ENCODE measurements at regions not wholly inside any gene's neighbourhood (a gene's known extent, or its start where the extent isn't known, plus 50 kb on each side); places are given as distances from the start of the nearest gene placed in this dataset.
"Not testable (repeated sequence)": the region's sequence is repeated elsewhere in the genome, so short reads cannot be mapped to it uniquely, and the experiment has no call there.

DNA sequence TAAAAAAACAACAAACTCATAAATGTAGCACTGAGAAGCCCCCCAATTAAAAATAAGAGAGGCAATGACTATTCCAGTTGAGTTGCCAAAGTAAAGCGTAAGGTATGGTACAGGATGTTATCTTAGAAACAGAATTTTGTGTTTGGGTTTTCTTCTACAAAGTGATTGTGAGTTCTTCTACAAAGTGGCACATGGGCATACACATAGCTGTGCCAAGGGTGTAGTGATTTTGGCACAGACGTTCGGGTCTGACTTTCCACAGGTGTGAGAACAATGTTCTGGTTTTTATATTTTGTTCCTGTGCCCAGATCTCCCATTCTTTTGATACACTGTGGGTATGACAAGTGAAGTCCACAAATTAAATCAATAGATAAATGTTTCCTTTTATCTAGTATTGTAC is 190.1 kb upstream of the CSNK1A1L start:
- DNase-seq = no peak

DNA sequence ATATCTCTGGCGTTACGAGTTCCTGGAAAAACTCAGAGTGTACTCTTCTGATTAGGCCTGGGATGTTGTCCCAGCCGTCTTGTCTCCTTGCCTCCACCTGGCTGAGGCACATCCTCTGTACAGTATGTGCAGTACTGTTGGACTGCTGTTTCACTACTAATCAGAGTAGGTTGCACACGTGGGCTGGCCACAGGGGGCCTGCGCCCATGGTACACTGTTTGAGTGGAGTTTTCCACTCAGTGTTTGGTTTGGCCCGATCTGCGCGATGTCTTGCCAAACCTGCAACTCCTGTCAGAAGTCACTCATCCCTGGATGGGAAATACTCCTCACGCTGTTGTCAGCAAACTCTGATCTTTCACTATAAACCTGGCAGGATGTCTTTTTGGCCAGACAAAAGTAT is 189.6 kb upstream of the CSNK1A1L start:
- no peak for DNase-seq

GRCh38 chr13:37294472-37294871 is 189.0 kb upstream of the CSNK1A1L start:
- no peak for DNase-seq

DNA sequence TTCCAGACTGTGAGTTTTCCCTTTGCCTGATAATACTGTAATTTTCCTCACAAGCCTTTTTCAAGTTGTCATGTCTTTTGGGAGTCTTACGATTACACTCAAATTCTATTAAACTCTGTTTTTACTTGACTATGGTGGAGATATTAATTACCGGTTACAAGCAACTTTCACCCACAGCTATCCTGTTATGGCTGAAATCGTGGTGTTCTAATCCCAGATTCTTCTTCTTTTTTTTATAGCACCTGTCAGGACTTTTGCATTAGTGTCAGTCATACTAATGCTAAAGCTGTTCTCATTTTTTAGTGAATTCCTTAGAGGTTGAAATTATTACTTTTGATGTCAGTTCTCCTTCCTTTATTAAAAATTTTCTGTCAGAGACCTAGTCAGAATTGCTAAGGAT is 187.8 kb upstream of the CSNK1A1L start:
- no peak for DNase-seq

- DNase-seq = no peak
Observed at GRCh38 chr13:37290716-37291505, 185.4 kb upstream of the CSNK1A1L start.

- DNase-seq = no peak
Observed at GRCh38 chr13:37289212-37289935, 183.9 kb upstream of the CSNK1A1L start.

DNA sequence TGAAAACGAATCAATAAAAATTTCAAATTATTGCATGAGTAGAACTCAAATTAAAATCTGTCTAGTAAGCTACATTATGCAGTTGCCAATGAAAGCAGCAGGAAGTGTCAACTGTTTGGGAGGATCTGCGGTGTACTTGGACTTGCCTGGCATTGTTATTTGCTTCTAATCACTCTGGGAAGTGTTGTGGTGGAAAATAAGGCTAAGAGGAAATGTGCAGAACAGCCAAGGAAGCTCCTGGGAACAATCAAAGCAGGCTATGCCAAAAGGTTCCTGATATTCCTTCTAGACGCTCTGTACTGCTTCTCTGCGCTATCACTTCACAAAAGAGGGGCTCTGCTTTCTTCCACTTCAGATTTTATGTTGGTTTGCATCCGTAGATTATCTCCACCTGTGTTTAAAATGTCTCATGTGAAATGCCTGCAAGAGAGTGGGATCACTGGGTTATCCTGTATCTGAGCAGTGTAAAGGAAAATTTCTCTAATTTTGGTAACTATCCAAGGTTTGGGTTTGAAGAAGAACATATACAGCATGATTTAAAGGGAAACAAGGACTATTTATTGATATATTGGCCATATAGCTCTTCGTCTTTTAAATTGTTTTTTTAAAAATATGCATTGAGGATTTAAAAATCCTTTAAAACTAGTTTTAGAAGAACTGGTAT is 182.7 kb upstream of the CSNK1A1L start:
- DNase-seq = no peak

- DNase-seq = not testable (repeated sequence)
Observed at GRCh38 chr13:37280231-37280630, 174.8 kb upstream of the CSNK1A1L start.

GRCh38 chr13:37277435-37278144 is 172.1 kb upstream of the CSNK1A1L start:
- DNase-seq = no peak

- no peak for DNase-seq
Observed at GRCh38 chr13:37277007-37277406, 171.5 kb upstream of the CSNK1A1L start.

DNA sequence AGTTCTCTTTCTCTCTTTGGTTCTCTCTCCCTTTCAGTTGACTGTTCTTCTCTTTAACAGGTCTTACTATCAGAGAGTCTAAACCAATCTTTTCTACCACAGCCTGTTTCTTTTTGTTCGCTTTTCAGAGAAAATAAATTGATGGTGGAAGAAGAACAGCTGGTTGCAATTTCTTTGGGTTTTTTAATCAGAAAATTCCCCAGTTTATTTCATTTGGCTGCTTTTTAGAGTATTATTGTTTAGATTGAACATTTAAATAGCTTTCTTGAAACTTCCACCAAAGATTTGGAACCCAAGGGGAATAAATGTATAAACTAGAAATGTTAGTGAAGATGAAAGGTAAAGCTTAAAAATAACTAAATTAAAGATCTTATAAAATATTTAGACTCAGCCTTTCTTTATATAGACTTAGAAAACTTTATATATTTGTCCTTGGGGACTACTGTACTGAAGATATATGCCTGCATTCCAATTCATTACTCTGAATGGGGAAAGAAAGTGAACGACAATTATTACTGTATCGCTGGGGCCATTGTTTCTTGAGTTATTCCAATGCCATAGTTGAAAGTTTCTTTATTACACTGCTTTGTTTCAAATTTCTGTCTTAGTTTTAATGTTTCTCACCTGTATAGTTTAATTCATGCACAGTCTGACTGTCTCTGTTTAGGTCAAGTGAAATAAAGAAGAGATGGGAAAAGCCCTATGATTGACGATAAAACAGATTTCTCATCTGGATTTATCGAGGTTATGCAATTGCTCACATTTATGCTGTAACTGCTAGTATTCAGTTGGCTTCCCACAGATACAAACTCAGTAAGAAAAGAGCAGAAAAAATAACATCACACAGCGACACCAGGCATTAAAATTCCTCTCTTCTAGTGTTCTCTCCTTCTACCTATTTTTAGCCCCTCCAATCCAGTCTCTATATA is 169.4 kb upstream of the CSNK1A1L start:
- DNase-seq = no peak

GRCh38 chr13:37273836-37274235 is 168.4 kb upstream of the CSNK1A1L start:
- no peak for DNase-seq

DNA sequence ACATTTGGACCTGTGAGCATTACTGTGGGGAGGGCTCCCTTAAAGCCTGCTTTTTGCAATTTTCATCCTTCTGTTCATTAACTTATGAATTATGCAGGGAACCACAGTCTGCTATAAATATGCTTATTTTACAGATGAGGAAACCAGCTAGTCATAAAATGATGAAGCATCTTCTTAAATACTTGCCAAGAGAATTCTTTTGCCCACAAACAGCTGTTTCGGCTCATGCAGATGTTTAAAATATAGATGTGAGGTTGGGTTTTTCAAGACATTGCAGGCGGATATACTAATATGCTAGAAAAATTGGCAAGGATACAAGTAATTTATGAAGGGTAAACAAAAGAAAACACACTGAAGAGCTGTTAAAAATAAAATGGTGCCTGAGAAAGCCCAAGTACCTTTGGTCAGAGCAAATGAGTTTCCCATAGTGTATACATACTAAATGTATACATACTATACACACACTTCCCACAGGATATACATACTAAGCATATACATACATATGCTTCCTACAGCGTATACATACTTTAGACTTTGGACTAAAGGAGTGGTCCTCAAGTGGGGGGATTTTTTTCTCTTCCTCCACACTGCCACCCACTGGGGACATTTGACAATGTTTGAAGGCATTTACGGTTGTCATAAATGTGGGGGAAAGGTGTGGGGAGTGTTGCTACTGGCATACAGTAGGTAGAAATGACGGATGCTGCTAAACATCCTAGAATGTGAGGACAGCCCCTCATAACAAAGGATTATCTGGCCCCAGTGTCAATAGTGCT is 164.9 kb upstream of the CSNK1A1L start:
- DNase-seq = no peak

DNA sequence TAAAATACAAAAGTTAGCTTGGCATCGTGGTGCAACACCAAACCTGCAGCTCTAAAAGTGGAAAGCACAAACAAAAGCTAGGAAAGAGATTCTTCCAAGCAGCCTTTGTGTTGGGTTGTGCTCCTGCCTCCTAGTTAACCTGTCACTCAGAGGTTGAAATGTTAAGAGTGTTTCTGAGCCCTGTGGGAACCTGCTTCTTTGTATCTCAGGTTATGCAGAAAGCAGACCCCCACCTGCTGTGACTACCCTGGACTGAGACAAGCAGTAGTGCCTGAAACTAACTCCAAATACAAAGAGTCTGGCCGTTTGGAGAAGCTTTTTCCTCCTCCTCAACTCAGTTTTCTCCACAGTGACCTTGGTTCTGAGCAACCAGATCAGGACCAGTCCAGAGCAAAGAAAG is 158.4 kb upstream of the CSNK1A1L start:
- no peak for DNase-seq

DNA sequence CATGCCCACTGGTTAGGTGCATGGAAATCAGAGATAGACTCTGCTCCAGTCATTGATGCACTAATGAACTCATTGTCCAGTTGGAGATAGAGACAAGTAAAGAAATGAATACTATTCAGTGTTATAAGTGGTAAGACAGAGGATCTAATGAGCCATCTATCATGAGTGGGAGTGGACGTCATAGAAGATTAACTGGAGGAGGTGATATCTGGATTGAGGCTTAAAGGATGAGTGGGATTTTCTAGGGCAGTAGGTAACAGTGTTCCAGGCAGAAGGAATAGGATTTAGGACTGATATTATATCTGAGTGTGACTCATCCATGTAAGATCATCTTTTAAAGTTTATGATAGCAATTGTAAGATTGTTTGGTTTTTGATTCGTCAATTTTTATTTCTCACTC is 152.2 kb upstream of the CSNK1A1L start:
- no peak for DNase-seq

DNA sequence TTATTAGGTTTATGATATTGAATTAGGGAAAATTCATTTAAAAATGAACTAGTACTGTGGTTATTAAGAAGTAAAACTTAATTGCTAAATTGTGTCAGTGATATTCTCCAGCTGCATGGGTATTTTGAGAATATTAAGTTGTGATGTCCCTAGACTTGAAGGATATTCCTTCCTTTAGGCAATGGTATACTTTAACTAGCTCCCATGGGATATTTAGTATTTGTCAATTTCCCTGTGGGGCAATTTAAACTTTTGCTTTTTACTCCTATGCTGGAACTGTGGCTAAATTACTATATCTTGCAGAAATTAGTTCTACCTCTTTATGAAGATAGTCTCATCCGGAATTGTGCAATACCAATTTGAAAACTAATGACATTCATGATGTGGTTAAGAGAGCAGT is 151.6 kb upstream of the CSNK1A1L start:
- no peak for DNase-seq

DNA sequence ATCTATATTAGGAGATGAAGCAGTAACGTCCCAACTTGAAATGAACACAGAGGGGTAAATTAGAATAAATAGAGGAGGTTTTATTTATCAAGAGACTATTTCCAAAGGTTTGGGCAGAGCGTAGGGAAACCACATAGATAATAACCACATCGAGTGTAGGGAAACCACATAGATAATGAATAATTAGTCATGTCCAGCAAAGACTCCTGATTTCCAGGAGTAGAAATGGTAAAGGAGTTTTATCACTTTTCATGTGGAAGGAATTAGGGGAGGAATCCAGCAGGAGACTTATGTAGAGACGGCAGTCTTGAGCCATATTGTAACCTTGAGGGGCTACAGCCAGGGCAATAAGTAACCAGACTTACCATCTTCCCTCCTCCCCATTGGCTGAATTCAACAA is 136.3 kb upstream of the CSNK1A1L start:
- DNase-seq = no peak

DNA sequence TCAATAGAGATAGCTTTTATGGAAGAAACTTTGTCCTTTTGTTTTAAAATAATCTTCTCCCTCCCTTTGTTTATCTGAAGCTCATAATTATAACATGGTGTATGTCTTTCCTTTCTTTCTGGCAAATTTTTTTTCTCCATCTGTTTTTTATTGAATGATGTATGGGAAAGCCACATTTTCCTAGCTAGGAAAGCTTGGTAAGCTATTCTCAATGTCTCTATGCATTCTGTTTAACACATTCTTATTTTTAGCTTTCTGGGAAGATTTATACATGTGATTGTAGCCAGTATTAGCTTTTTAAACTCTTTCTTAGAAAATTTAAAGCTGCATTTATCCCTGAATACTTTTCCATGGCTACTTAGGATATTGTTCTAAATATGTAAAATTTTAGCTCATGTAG is 124.9 kb upstream of the CSNK1A1L start:
- no peak for DNase-seq

DNA sequence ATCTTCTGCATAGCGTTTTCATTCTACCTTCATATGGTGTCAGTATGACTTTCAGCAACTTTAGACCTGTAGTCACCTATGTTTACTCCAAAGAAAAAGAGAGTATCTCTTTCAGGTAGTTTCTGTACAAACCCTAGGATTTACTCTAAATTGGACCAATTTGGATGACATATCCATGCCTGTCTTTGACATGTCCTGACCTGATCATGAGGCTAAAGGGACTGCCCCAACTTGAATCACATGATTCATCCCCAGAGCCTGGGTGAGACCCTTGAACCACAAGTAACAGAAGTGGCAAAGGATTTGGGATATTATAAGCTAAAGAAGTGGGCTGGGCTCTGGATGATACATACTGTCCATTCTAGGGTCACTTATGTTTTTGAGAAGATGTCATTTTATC is 124.5 kb upstream of the CSNK1A1L start:
- DNase-seq = no peak

GRCh38 chr13:37226971-37227370 is 121.5 kb upstream of the CSNK1A1L start:
- no peak for DNase-seq
